Activated T-cell treated with anti-CD3 and anti-CD28 coated beads, Interleukin-2, amount 50 U/mL, for 4 hours (primary cell): ENCODE measurements at regions not wholly inside any gene's neighbourhood (a gene's known extent, or its start where the extent isn't known, plus 50 kb on each side); places are given as distances from the start of the nearest gene placed in this dataset.
"Not testable (repeated sequence)": the region's sequence is repeated elsewhere in the genome, so short reads cannot be mapped to it uniquely, and the experiment has no call there.

Experiments
- ATAC-seq, 2 donors: fragments of 200-7000 bp; cut with Tn5 transposase; one replicate each; pipeline ENCODE4 v1.10.0; 2021
- DNase-seq: peaks from one replicate; pipeline ENCODE4 v3.0.0-alpha.2; 2020
- H3K27me3 Mint-ChIP-seq: one replicate; pipeline ENCODE4 v1.8.0; 2021; ENCODE audit warnings: low read depth, mixed read lengths
- H3K36me3 Mint-ChIP-seq: one replicate; pipeline ENCODE4 v1.8.0; 2022; ENCODE audit warnings: mixed read lengths; ENCODE audit not compliant: insufficient read depth
- H3K4me1 Mint-ChIP-seq: one replicate; pipeline ENCODE4 v1.8.0; 2021; ENCODE audit warnings: low read depth, mixed read lengths
- H3K4me3 Mint-ChIP-seq: one replicate; pipeline ENCODE4 v1.8.0; 2021; ENCODE audit warnings: mild to moderate bottlenecking, moderate library complexity, mixed read lengths
- H3K9me3 Mint-ChIP-seq: one replicate; pipeline ENCODE4 v1.8.0; 2021; ENCODE audit warnings: mixed read lengths

DNA sequence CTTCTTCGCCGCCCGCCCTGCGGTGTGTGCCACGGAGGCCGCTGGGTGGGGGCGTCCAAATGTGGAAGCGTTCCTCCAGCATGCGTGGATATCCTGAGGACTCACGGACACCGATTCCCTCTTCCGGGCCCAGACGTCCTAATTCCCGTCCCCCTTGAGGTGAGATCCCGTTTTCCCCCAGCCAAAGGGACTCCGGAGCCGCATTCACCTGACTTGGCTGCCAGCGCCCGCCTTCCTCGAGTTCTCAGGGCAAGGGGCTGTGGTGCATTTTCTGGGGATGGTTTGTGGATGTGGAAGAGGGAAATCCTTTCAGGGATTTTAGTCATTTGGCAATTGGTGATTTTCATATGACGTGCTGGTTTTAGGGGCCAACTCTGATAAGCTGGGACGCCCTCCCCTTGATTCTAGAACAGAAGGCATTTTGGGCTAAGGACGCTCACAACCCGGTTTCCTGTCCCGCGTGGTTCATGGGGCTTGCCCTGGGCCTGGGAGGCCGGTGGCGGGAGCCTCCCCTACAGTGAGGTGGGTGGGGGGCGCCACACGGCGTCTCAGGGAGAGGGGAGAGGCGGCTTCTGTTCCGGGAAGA is 165.4 kb downstream of the ACTR3B start:
- Mint-ChIP-seq H3K9me3 (peaks cover 9% of the 10 kb centered on the region), H3K27me3 (peaks cover 28% of the 10 kb centered on the region), H3K4me3 (no peak overlapping the region), H3K36me3 (no peaks in the 10 kb centered on the region), H3K4me1 (no peaks in the 10 kb centered on the region)
- DNase-seq (no peak), ATAC-seq (peak in 1 of 2 donors; percentile 10)

DNA sequence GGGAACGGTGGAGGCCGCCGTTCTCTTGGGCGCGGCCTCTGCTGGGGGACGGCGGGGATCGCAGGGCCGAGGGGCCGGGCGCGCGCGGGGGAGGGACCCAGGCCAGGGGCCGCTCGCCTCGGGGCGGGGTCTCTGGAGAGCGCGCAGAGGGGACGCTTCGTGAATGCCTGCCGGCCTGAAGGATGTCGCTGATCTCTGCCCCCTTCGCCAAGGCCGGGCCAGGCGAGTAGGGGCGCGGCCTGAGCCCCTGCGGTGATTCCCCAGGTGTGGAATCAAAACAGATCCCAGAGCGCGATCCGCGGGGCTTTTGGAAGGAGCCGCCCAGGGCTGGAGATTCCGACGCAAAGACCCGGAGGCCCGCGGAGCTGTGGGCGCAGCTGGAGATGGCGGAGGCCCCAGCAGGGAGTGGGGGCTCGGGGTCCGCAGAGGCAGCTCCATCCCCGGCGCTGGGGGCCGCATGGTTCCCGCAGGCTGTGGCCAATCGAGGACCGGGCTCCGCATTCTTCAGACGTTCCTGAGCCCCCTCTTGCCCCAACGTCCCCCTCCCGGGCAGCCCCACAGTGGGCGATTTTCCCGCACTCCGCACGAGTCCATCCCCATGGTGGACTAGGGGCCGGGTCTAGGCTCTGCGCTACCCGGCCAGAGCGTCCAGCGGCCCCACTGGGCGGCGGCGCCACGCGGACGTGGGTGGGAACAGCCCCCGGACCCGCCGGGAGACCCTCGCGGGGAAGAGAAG is 166.0 kb downstream of the ACTR3B start:
- ATAC-seq: peak in 1 of 2 donors; percentile 48
- peaks cover 28% of the 10 kb centered on the region for H3K27me3 Mint-ChIP-seq
- no peaks in the 10 kb centered on the region for H3K36me3 Mint-ChIP-seq
- H3K4me3 Mint-ChIP-seq: no peak overlapping the region
- H3K9me3 Mint-ChIP-seq: peaks cover 10% of the 10 kb centered on the region
- no peaks in the 10 kb centered on the region for H3K4me1 Mint-ChIP-seq
- no peak for DNase-seq

DNA sequence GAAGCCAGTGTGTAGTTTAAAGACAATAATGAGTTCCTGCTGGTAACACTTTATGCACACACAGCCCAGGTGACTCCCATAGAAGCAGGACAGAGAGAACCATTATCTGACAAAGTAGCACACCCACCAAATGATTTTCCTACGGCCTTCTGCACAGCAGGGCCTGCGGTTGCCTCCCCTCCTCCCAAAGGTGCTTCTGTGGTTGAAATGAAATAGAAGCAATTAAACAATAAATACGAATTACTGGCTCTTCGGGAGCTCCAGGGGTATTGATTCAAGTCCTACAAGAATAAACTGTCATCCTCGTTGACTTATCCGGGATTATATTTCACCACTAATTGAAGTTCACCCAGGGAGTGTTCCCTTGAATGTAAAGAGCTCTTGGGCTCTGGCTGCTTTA is 172.1 kb downstream of the ACTR3B start:
- Mint-ChIP-seq H3K27me3 (no peaks in the 10 kb centered on the region), H3K4me3 (no peak overlapping the region), H3K4me1 (no peaks in the 10 kb centered on the region), H3K36me3 (no peaks in the 10 kb centered on the region), H3K9me3 (peaks cover 6% of the 10 kb centered on the region)
- ATAC-seq (no peak), DNase-seq (no peak)

DNA sequence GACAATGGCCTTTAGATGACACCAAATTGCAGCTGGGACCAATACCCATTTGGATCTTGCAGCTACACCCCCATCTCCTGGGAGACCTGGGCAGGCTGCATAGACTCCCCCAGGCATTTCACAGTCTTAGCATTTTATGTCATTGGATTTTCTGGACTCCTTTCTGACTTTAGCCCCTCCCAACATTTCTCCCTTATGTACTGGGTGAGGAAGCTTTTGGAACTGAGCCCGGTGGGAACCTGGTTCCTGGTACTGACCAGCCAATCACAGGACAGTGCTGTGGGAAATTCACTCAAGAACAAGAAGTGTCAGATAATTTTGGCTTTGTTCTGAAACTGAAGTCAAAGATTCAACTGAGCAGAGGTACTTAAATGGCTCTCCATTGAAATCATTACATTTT is 177.7 kb downstream of the ACTR3B start:
- Mint-ChIP-seq H3K27me3 (peaks cover 4% of the 10 kb centered on the region), H3K9me3 (no peaks in the 10 kb centered on the region), H3K4me3 (no peak overlapping the region), H3K4me1 (no peaks in the 10 kb centered on the region), H3K36me3 (no peaks in the 10 kb centered on the region)
- no peak for DNase-seq
- no peak for ATAC-seq

DNA sequence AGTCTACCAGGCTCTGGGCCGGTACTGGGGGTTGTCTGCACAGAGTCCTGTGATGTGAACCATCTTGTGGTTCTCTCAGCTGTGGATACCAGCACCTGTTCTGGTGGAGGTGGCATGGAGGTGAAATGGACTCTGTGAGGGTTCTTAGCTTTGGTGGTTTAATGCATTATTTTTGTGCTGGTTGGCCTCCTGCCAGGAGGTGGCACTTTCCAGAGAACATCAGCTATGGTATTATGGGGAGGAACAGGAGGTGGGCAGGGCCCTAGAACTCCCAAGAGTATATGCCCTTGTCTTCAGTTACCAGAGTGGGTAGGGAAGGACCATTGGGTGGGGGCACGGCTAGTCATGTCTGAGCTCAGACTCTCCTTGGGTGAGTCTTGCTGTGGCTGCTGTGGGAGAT is 187.1 kb downstream of the ACTR3B start:
- not testable (repeated sequence) for H3K4me1 Mint-ChIP-seq, DNase-seq, H3K4me3 Mint-ChIP-seq, H3K27me3 Mint-ChIP-seq, H3K36me3 Mint-ChIP-seq, H3K9me3 Mint-ChIP-seq, ATAC-seq

DNA sequence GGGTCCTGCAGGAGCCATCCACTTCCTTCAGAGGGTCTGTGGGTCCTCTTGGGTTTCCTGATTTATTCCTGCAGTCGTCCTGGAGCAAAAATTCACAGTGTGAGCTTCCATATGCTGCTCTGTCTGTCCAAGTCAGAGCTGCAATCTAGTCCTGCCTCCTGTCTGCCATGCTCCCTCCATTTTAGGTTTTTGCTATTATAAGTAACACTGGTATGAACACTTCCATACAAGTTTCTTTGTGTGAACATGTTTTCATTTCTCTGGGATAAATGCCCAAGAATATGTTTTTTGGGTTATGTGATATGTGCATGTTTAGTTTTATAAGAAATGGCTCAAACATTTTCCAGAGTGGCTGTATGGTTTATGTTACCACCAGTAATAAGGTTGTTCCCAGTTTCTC is 188.1 kb downstream of the ACTR3B start:
- no peak overlapping the region for H3K4me3 Mint-ChIP-seq
- peaks cover 5% of the 10 kb centered on the region for H3K9me3 Mint-ChIP-seq
- peaks cover 3% of the 10 kb centered on the region for H3K4me1 Mint-ChIP-seq
- DNase-seq (no peak), ATAC-seq (no peak)
- H3K27me3 Mint-ChIP-seq: peaks cover 5% of the 10 kb centered on the region
- H3K36me3 Mint-ChIP-seq: no peaks in the 10 kb centered on the region

DNA sequence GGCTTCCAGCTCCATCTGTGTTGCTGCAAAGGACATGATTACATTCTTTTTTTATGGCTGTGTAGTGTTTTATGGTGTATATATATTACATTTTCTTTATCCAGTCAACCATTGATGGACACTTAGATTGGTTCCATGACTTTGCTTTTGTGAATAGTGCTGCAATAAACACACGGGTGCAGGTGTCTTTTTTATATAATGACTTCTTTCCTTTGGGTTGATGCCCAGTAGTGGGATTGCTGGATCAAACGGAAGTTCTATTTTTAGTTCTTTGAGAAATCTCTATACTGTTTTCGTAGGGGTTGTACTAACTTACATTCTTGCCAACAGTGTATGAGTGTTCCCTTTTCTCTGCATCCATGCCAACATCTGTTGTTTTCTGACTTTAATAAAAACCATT is 189.7 kb downstream of the ACTR3B start:
- no peak overlapping the region for H3K4me3 Mint-ChIP-seq
- peaks cover 5% of the 10 kb centered on the region for H3K27me3 Mint-ChIP-seq
- no peaks in the 10 kb centered on the region for H3K36me3 Mint-ChIP-seq
- ATAC-seq (no peak), DNase-seq (no peak)
- H3K4me1 Mint-ChIP-seq: peaks cover 1% of the 10 kb centered on the region
- H3K9me3 Mint-ChIP-seq: peaks cover 5% of the 10 kb centered on the region

DNA sequence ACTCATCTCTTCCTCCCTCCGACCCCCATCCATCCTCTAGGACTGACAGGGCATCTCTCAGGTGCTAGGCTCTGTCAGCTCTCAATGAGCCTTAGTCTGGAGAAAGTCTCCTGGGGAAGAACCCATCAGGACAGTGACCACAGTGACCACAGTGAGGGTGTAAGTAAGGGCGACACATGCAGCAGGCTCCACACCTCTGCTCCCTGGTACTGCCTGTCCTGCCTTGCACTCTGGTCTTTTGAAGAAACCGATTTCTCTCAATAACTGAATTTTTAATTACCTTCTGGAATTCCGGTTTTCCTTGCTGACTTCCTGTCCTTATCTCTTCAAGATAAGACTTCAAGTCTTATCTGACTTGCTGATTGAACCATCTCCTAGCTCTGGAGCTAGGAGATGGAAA is 190.2 kb downstream of the ACTR3B start:
- no peak for DNase-seq
- peaks cover 5% of the 10 kb centered on the region for H3K9me3 Mint-ChIP-seq

DNA sequence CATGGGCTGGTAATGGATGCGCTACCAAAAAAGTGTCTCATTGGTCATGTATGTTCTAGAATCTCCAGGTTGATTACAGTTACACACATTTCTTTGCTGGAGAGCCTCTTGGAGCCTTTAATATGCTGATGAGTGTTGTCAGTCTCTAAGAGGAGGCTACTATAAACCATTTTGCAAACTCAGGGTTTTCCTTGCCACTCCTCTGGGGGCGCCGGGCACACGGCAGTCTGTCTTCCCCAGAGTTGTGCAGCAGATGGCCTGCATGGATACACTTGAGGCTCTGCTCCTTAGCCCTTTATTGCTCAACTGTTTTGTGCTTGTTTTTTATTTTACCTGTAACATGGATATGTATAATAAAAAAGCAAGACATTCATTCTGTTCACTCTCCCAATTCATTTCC is 196.5 kb downstream of the ACTR3B start:
- no peak for ATAC-seq
- no peaks in the 10 kb centered on the region for H3K36me3 Mint-ChIP-seq
- peaks cover 2% of the 10 kb centered on the region for H3K27me3 Mint-ChIP-seq
- no peak overlapping the region for H3K4me3 Mint-ChIP-seq
- no peaks in the 10 kb centered on the region for H3K4me1 Mint-ChIP-seq
- peaks cover 4% of the 10 kb centered on the region for H3K9me3 Mint-ChIP-seq
- no peak for DNase-seq

More for the DNA sequence above, 190.2 kb downstream of the ACTR3B start:
- H3K27me3 Mint-ChIP-seq: peaks cover 5% of the 10 kb centered on the region
- no peak for ATAC-seq
- H3K4me1 Mint-ChIP-seq: no peaks in the 10 kb centered on the region
- H3K36me3 Mint-ChIP-seq: no peaks in the 10 kb centered on the region
- H3K4me3 Mint-ChIP-seq: no peak overlapping the region

DNA sequence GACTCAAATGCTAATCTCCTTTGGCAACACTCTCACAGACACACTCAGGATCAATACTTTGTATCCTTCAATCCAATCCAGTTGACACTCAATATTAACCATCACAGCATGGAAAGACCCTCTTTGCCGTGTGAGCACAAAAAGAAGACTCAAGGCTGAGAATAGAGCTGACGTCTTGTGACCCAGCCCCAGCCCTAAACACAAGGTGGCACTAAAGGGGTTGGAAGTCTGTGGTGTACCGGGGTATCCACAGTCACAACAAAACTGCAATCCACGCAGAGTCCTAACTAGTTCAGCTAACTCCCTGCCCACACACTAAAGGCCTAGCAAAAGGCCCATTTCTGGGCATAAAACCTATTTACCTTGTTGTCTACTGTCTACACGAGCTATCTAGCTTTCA is 200.1 kb downstream of the ACTR3B start:
- ATAC-seq (no peak), DNase-seq (no peak)
- peaks cover 3% of the 10 kb centered on the region for H3K9me3 Mint-ChIP-seq
- H3K4me1 Mint-ChIP-seq: no peaks in the 10 kb centered on the region
- H3K4me3 Mint-ChIP-seq: no peak overlapping the region
- H3K36me3 Mint-ChIP-seq: no peaks in the 10 kb centered on the region
- peaks cover 2% of the 10 kb centered on the region for H3K27me3 Mint-ChIP-seq

DNA sequence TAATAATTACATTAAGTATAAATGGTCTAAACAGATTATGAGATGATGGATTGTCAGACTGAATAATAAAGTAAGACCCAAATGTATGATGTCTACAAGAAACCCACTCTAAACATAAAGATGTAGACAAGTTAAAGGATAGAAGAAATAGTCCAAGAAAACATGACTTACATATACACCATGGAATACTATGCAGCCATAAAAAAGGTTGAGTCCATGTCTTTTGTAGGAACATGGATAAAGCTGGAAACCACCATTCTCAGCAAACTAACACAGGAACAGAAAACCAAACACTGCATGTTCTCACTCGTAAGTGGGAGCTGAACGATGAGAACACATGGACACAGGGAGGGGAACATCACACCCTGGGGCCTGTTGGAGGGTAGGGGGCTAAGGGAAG is 202.2 kb downstream of the ACTR3B start:
- H3K9me3 Mint-ChIP-seq, H3K36me3 Mint-ChIP-seq, H3K4me3 Mint-ChIP-seq, DNase-seq, H3K27me3 Mint-ChIP-seq, H3K4me1 Mint-ChIP-seq, ATAC-seq: not testable (repeated sequence)

DNA sequence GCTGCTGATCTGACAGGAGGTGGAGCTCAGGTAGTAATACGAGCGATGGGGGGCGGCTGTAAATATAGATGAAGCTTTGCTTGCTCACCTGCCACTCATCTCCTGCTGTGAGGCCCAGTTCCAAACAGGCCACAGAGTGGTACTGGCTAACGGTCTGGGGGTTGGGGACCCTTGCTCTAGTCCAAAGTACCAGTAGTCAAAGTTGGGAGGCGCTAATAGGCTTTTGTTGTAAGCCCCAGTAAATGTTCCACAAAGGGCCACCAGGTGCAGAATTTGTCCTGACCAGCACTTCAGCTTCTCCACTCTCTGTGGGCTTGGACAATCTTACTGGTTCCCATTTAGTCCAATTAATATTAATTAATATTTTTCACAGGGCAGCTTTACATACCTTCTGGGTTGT is 206.6 kb downstream of the ACTR3B start:
- Mint-ChIP-seq H3K9me3 (peaks cover 3% of the 10 kb centered on the region), H3K27me3 (no peaks in the 10 kb centered on the region), H3K4me1 (no peaks in the 10 kb centered on the region), H3K36me3 (no peaks in the 10 kb centered on the region), H3K4me3 (no peak overlapping the region)
- DNase-seq (no peak), ATAC-seq (no peak)

DNA sequence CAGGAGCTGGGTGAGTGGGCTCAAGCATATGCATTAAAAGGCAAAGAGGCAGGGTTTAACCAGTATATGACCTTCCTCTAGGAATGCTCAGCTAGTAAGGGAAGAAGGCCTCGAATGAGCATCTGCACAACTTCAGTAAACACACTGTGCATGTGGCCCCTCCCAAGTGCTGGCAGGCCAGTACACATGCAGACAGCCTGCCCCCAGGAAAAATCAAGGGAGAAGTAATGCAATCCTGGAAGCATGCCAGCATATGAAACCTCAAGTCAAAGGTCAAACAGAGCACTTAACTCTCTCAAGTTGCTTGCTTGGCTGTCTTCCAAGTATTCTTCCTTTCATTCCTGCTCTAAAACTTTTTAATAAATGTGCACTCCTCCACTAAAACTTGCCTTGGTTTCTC is 208.4 kb downstream of the ACTR3B start:
- H3K4me1 Mint-ChIP-seq: no peaks in the 10 kb centered on the region
- H3K4me3 Mint-ChIP-seq: no peak overlapping the region
- ATAC-seq: no peak

DNA sequence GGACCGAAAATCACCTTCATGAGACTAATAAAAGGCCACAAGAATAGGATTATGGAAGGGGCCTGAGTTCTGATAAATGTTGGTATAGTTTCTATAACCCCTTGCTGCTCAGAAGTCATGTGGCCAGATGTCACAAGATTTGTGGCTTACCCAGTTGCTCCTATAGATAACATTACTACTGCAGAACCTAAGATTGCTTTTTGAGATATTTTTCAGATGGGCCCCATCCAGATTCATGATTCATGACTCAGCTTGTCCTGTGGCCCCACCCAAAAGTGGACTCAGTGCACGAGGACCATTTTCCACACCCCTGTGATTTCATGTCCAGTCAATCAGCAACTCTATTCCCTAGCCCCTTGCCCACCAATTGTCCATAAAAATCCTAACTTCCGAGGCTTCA is 209.0 kb downstream of the ACTR3B start:
- no peaks in the 10 kb centered on the region for H3K4me1 Mint-ChIP-seq
- no peaks in the 10 kb centered on the region for H3K36me3 Mint-ChIP-seq
- ATAC-seq: no peak
- peaks cover 2% of the 10 kb centered on the region for H3K27me3 Mint-ChIP-seq
- no peak overlapping the region for H3K4me3 Mint-ChIP-seq
- H3K9me3 Mint-ChIP-seq: no peaks in the 10 kb centered on the region
- no peak for DNase-seq

More for the DNA sequence above, 208.4 kb downstream of the ACTR3B start:
- Mint-ChIP-seq H3K27me3 (peaks cover 2% of the 10 kb centered on the region), H3K36me3 (no peaks in the 10 kb centered on the region), H3K9me3 (no peaks in the 10 kb centered on the region)
- DNase-seq: no peak

DNA sequence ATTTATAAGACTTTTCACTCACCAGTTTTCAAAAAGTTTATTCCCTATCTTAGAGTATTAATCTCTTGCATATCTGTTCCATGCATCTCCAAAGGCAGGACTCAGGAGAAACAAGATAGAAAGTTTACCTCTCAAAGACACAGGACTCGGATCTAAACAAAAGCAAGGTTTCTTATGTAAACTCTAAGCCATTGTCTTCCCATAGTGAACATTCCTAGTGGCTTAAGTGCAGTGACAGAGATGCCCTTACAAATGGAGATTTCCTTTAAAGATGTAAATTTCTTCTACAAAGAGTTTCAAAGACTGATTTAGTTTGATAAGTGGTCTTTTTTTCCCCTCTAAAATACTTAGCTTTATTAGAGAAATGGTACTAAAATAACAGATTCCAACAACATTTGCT is 209.8 kb downstream of the ACTR3B start:
- Mint-ChIP-seq H3K36me3 (no peaks in the 10 kb centered on the region), H3K4me1 (no peaks in the 10 kb centered on the region), H3K4me3 (no peak overlapping the region), H3K9me3 (no peaks in the 10 kb centered on the region), H3K27me3 (peaks cover 2% of the 10 kb centered on the region)
- DNase-seq (no peak), ATAC-seq (no peak)
